ENCODE measurements at regions not wholly inside any gene's neighbourhood (a gene's known extent, or its start where the extent isn't known, plus 50 kb on each side); places are given as distances from the start of the nearest gene placed in this dataset.

- ATAC-seq: no peak
- Histone ChIP-seq H3K27ac (no peak overlapping the region), H3K27me3 (no peaks in the 10 kb centered on the region), H3K9me3 (no peaks in the 10 kb centered on the region), H3K4me3 (no peak overlapping the region), H3K36me3 (no peaks in the 10 kb centered on the region), H3K4me1 (peaks cover 8% of the 10 kb centered on the region)
- DNase-seq: no peak
- TF ChIP-seq, protein P1, sequence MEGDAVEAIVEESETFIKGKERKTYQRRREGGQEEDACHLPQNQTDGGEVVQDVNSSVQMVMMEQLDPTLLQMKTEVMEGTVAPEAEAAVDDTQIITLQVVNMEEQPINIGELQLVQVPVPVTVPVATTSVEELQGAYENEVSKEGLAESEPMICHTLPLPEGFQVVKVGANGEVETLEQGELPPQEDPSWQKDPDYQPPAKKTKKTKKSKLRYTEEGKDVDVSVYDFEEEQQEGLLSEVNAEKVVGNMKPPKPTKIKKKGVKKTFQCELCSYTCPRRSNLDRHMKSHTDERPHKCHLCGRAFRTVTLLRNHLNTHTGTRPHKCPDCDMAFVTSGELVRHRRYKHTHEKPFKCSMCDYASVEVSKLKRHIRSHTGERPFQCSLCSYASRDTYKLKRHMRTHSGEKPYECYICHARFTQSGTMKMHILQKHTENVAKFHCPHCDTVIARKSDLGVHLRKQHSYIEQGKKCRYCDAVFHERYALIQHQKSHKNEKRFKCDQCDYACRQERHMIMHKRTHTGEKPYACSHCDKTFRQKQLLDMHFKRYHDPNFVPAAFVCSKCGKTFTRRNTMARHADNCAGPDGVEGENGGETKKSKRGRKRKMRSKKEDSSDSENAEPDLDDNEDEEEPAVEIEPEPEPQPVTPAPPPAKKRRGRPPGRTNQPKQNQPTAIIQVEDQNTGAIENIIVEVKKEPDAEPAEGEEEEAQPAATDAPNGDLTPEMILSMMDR (IDR thresholded peaks at IDR 0.05): no peak
- intact Hi-C loops (cut with DNase I): no loop called here
Observed at GRCh38 chr1:59161136-59161535, 135.8 kb upstream of the FGGY start.

DNA sequence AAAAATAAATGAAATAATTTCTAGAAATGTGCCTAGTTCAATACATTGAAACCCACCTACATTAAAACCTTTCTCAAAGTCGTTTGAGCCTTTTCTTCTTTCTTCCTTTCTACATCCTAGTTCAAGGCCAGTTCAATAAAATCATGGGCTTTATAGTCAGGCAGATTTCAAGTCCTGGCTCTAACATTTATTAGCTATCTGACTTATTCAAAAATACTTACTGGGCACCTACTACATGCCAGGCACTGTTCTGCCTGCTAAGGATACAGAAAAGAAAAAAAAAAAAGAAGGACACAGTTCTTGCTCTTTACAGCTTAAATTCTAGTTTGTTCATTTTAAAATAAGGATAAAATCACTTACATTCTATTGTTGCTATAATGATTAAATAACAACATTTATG is 134.2 kb upstream of the FGGY start:
- Histone ChIP-seq H3K4me3 (no peak overlapping the region), H3K36me3 (no peaks in the 10 kb centered on the region), H3K27ac (no peak overlapping the region), H3K27me3 (no peaks in the 10 kb centered on the region), H3K9me3 (no peaks in the 10 kb centered on the region), H3K4me1 (no peaks in the 10 kb centered on the region)
- DNase-seq: no peak
- TF ChIP-seq, protein P1 (IDR thresholded peaks at IDR 0.05): no peak
- ATAC-seq: no peak
- intact Hi-C loops (cut with DNase I): no loop called here

DNA sequence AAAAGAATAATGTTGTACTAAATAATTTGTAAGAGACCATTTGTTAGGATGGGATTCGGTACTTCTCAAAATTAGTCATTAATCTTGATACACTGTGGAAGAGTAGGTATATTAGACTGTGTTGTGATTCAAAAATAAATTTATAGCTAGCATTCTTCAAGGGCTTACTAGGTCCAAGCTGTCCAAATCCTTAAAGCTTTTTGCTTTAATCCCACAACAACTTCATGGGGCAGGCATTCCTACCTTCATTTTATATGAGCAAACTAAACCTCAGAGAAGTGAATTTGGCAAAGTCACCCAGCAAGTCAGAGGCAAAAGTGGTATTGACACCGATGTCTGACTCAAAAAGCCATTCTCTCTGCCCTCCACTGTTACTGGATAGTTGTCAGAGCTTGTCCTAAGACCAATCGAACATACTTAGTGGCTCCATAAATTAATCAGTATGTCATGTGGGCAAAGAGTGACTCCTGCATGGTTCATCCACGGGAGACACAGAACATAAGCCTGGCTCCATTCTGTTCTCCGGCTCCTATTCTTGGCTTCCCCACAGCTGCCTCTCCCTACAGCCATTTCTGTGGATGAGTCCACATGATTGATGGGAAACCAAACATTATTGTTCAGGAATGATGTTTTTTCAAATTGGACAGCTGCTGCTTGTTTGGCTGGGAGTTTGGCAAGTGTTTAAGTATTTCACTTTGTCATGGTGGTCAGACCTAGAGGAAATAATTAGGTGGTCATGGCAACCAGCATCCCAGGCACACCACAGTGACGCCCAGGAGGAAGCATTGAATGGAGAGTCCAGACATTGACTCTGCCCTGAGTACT is 133.4 kb upstream of the FGGY start:
- no peaks in the 10 kb centered on the region for H3K36me3 ChIP-seq
- DNase-seq (no peak), ATAC-seq (no peak)
- no peaks in the 10 kb centered on the region for H3K27me3 ChIP-seq
- H3K4me3 ChIP-seq: no peak overlapping the region
- TF ChIP-seq, protein P1 (IDR thresholded peaks at IDR 0.05): no peak
- H3K27ac ChIP-seq: no peak overlapping the region
- H3K4me1 ChIP-seq: no peaks in the 10 kb centered on the region
- no peaks in the 10 kb centered on the region for H3K9me3 ChIP-seq
- intact Hi-C loops (cut with DNase I): no loop called here

DNA sequence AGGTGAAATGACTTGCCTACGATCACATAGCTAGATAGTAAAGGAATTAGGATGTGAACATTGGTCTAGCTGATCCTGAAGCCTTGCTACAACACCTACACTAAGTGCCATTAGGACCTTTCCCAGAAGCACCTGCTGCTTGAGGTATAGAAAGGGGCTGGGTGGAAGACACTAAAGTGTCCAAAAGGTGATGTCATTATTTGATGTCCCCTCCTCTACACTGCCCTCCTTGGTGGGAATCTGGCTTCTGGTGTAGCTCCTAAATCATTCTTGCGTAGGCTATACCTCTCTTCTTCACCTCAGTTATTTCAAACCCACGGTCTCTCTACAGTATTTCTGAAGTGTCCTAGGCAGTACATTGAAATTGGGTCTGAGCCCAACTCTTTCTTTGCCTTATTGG is 132.5 kb upstream of the FGGY start:
- H3K27ac ChIP-seq: no peak overlapping the region
- ATAC-seq (no peak), DNase-seq (no peak)
- no peaks in the 10 kb centered on the region for H3K4me1 ChIP-seq
- H3K36me3 ChIP-seq: no peaks in the 10 kb centered on the region
- intact Hi-C loops (cut with DNase I): no loop called here
- no peaks in the 10 kb centered on the region for H3K9me3 ChIP-seq
- no peaks in the 10 kb centered on the region for H3K27me3 ChIP-seq
- H3K4me3 ChIP-seq: no peak overlapping the region
- TF ChIP-seq, protein P1 (IDR thresholded peaks at IDR 0.05): no peak

DNA sequence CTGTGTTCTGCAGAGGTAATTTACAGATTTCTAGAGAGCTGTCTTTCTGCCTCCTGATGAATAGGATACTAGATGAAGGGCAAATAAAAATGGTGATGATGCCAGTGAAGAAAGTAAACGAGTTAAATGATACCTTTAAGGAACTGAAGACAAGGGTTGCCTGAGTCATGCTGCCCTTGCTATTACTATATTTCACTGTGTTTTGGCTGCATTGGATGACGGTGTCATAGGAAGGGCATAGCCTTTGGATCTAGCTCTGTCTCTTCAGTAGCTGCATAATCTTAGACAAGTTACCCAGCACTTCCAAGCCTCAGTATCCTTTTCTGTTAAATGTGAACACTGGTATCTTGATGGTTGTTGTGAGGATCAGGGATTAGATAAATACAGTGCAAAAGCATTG is 131.5 kb upstream of the FGGY start:
- no peaks in the 10 kb centered on the region for H3K4me1 ChIP-seq
- no peak for ATAC-seq
- no peaks in the 10 kb centered on the region for H3K9me3 ChIP-seq
- no peaks in the 10 kb centered on the region for H3K36me3 ChIP-seq
- TF ChIP-seq, protein P1 (IDR thresholded peaks at IDR 0.05): no peak
- no peak overlapping the region for H3K4me3 ChIP-seq
- no peak overlapping the region for H3K27ac ChIP-seq
- H3K27me3 ChIP-seq: no peaks in the 10 kb centered on the region
- intact Hi-C loops (cut with DNase I): no loop called here
- no peak for DNase-seq
